HG03025 (cell line): ENCODE measurements at regions not wholly inside any gene's neighbourhood (a gene's known extent, or its start where the extent isn't known, plus 50 kb on each side); places are given as distances from the start of the nearest gene placed in this dataset.

Experiments
- ATAC-seq: cut with Tn5 transposase; IDR thresholded peaks from one replicate; pipeline ENCODE4 v1.9.1; 2021; ENCODE audit warnings: mild to moderate bottlenecking, moderate library complexity; ENCODE audit not compliant: unreplicated experiment, low FRiP score

GRCh38 chr13:53941588-53942190 is 913.1 kb downstream of the OLFM4 start:
- no peak for ATAC-seq

- no peak for ATAC-seq
These were observed 917.9 kb downstream of the OLFM4 start for GRCh38 chr13:53946500-53946899.

- ATAC-seq = no peak
These were observed 924.6 kb downstream of the OLFM4 start for GRCh38 chr13:53953183-53953582.
